CD4-positive, CD25-positive, alpha-beta regulatory T cell (primary cell): ENCODE measurements at regions not wholly inside any gene's neighbourhood (a gene's known extent, or its start where the extent isn't known, plus 50 kb on each side); places are given as distances from the start of the nearest gene placed in this dataset.
"Not testable (repeated sequence)": the region's sequence is repeated elsewhere in the genome, so short reads cannot be mapped to it uniquely, and the experiment has no call there.

ENCODE experiments used
- ATAC-seq, 2 donors: fragments of 150-1000 bp; cut with Tn5 transposase; one replicate each; pipeline ENCODE4 v1.10.0; 2021; ENCODE audit warnings: low read depth in 2 of 2, moderate number of reproducible peaks in 2 of 2, moderate library complexity in 1 of 2
- DNase-seq, 3 donors: peaks; one replicate each; pipeline versions ENCODE4 v3.0.0 to v3.0.0-alpha.2; 2012 to 2022; ENCODE audit warnings: mixed read lengths in 1 of 3
- H3K27ac ChIP-seq: one replicate; pipeline ENCODE4 v1.7.0; 2013; ENCODE audit warnings: mild to moderate bottlenecking, low read length; ENCODE audit not compliant: insufficient read depth, poor library complexity, severe bottlenecking
- H3K27me3 ChIP-seq: one replicate; pipeline ENCODE4 v1.7.0; 2013; ENCODE audit warnings: low read length; ENCODE audit not compliant: control insufficient read depth, insufficient read depth
- H3K36me3 ChIP-seq: one replicate; pipeline ENCODE4 v1.7.0; 2013; ENCODE audit warnings: mild to moderate bottlenecking, low read length, moderate library complexity; ENCODE audit not compliant: control insufficient read depth, insufficient read depth
- H3K4me1 ChIP-seq: 2 replicates; pipeline ENCODE4 v1.7.0; 2013; ENCODE audit warnings: mild to moderate bottlenecking, low read length; ENCODE audit not compliant: insufficient read depth, control insufficient read depth, poor library complexity, severe bottlenecking
- H3K4me3 ChIP-seq: one replicate; pipeline ENCODE4 v1.7.0; 2013; ENCODE audit warnings: low read depth, mild to moderate bottlenecking, low read length, moderate library complexity
- H3K9me3 ChIP-seq, 2 experiments: 1 replicate in 1 of 2; 2 replicates in 1 of 2; pipeline ENCODE4 v1.7.0; 2013; ENCODE audit warnings: low read length in 2 of 2, mild to moderate bottlenecking in 1 of 2, moderate library complexity in 1 of 2; ENCODE audit not compliant: control insufficient read depth in 2 of 2
- H3K27ac Mint-ChIP-seq, 3 donors: one replicate each; pipeline ENCODE4 v1.8.0; 2020 to 2022; ENCODE audit warnings: mild to moderate bottlenecking in 3 of 3, mixed read lengths in 3 of 3, moderate library complexity in 2 of 3
- H3K27me3 Mint-ChIP-seq: one replicate; pipeline ENCODE4 v1.8.0; 2022; ENCODE audit warnings: mild to moderate bottlenecking, mixed read lengths
- H3K36me3 Mint-ChIP-seq: one replicate; pipeline ENCODE4 v1.8.0; 2020; ENCODE audit warnings: mixed read lengths
- H3K4me1 Mint-ChIP-seq, 4 donors: one replicate each; pipeline ENCODE4 v1.8.0; 2020 to 2022; ENCODE audit warnings: mixed read lengths in 4 of 4, mild to moderate bottlenecking in 1 of 4
- H3K4me3 Mint-ChIP-seq, 4 donors: one replicate each; pipeline ENCODE4 v1.8.0; 2020 to 2022; ENCODE audit warnings: mild to moderate bottlenecking in 4 of 4, mixed read lengths in 4 of 4, moderate library complexity in 3 of 4
- H3K9me3 Mint-ChIP-seq, 7 donors: one replicate each; pipeline ENCODE4 v1.8.0; 2020 to 2022; ENCODE audit warnings: mixed read lengths in 7 of 7, mild to moderate bottlenecking in 3 of 7, moderate library complexity in 2 of 7

DNA sequence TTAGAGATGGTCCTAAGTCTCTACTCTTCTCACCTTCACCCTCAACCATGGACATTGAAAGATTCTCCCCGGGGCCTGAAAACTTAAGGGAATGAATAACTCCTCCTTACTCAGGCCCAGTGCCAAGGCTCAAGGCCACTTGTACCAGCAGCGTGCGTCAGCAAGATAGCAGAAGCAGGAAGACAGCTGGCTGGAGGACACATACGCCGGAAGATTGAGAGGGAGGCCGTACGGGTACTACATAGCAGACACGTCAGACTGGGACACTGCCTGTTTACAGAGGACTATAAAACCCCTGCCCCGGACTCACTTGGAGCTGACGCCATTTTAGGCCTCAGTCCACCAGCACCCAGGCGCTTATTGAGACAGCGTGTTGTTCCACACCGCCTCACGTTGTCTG, 75.8 kb upstream of the MED13 start:
- H3K9me3 Mint-ChIP-seq, result peaks cover 0 to 3% (median 2%) of the 10 kb centered on the region in 7 donors
- peak overlapping the region in 3 of 4 donors; percentile 1 to 69 (median 13) for H3K4me3 Mint-ChIP-seq
- DNase-seq (no peak), ATAC-seq (no peak)
- no peak overlapping the region for H3K27ac Mint-ChIP-seq
- peaks cover 22% of the 10 kb centered on the region for H3K27me3 Mint-ChIP-seq
- no peaks in the 10 kb centered on the region for H3K36me3 ChIP-seq
- peaks cover 8% of the 10 kb centered on the region for H3K4me1 ChIP-seq
- H3K27ac ChIP-seq, result no peak overlapping the region
- H3K27me3 ChIP-seq, result no peaks in the 10 kb centered on the region
- H3K36me3 Mint-ChIP-seq, result no peaks in the 10 kb centered on the region
- no peak overlapping the region for H3K4me3 ChIP-seq
- peaks cover 0 to 5% (median 2%) of the 10 kb centered on the region in 4 donors for H3K4me1 Mint-ChIP-seq
- no peaks in the 10 kb centered on the region for H3K9me3 ChIP-seq

DNA sequence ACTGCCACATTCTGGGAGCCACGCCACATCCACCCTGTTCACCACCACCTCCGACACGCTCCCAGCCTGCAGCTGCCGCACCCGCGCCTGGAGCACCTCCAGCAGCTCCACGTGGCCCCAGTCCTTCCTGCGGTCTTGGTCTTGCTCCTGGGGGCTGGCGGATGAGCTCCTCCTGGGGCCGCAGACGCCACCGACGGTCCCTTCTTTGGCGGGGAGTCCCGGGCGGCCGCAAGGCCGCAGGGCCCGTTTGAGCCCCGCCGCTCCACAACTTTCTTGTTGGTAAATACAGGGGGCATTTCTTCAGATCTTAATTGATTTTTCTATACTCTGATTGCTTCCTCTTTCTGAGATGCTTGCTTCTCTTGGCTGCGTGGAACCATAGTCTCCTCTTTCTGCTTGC, 75.3 kb upstream of the MED13 start:
- no peaks in the 10 kb centered on the region for H3K36me3 Mint-ChIP-seq
- no peaks in the 10 kb centered on the region for H3K36me3 ChIP-seq
- H3K27ac Mint-ChIP-seq, result no peak overlapping the region
- H3K4me3 ChIP-seq, result no peak overlapping the region
- DNase-seq, result no peak
- peaks cover 0 to 5% (median 2%) of the 10 kb centered on the region in 7 donors for H3K9me3 Mint-ChIP-seq
- H3K27ac ChIP-seq, result no peak overlapping the region
- H3K9me3 ChIP-seq, result no peaks in the 10 kb centered on the region
- peaks cover 0 to 5% (median 2%) of the 10 kb centered on the region in 4 donors for H3K4me1 Mint-ChIP-seq
- peaks cover 24% of the 10 kb centered on the region for H3K27me3 Mint-ChIP-seq
- no peaks in the 10 kb centered on the region for H3K27me3 ChIP-seq
- H3K4me3 Mint-ChIP-seq, result peak overlapping the region in 3 of 4 donors; percentile 1 to 69 (median 13)
- ATAC-seq, result no peak
- peaks cover 8% of the 10 kb centered on the region for H3K4me1 ChIP-seq

DNA sequence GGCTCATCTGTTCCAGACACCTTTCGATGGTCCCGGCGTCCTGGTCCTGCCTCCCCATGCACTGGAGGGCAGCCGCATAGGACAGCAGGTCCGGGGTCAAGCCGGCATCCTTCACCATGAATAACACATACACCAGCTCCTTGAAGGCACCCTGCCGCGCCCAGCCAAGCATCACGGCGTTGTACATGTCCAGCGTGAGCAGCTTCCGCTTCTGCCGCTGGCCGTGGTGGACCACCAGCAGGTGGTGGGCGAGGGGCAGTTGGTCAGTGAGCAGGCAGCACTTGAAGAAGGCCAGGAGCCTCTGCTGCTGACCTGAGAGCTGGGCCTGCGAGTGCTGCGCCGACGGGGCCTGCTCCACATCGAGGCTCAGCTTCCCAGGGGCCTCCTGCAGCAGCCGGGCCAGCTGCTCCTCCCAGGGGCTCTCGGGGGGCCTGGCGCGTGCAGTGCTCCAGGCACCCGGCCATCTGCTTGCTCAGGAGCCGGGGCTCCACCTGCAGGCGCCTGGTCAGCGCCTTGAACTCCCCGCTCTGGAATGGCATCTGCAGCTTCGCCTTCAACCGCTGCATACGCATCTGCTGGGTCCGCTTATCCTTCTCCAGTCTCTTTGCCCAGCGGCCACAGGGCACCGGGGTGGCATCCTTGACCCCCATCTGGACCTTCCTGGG, 74.7 kb upstream of the MED13 start:
- not testable (repeated sequence) for H3K4me1 Mint-ChIP-seq, ATAC-seq
- peak overlapping the region in 1 of 4 donors; percentile 73 for H3K4me3 Mint-ChIP-seq

DNA sequence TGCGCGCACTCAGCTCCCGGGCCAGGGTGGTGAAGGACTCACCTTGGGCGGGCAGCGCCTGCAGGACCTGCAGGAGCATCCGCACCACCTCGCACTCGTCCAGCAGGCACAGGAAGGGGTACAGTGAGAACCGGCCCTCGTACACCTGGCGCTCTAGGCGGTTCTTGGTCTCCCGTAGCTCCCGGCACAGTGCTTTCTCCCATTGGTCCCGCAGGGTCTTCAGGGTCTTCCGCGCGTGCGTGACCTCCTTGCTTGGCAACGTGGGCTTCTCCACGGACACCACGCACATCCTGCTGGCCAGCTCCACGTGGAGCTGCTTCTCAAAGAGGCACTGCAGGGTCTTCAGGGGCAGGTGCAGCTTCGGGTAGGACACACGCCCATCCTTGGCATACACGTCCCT, 74.1 kb upstream of the MED13 start:
- H3K4me3 Mint-ChIP-seq, result peak overlapping the region in 3 of 4 donors; percentile 33 to 78 (median 63)
- no peak for ATAC-seq

More for the DNA sequence above, 74.7 kb upstream of the MED13 start:
- H3K4me3 ChIP-seq, H3K36me3 Mint-ChIP-seq, DNase-seq, H3K36me3 ChIP-seq, H3K9me3 Mint-ChIP-seq, H3K4me1 ChIP-seq, H3K27ac Mint-ChIP-seq, H3K27me3 ChIP-seq, H3K27ac ChIP-seq, H3K9me3 ChIP-seq: not testable (repeated sequence)
- H3K27me3 Mint-ChIP-seq, result peaks cover 29% of the 10 kb centered on the region

DNA sequence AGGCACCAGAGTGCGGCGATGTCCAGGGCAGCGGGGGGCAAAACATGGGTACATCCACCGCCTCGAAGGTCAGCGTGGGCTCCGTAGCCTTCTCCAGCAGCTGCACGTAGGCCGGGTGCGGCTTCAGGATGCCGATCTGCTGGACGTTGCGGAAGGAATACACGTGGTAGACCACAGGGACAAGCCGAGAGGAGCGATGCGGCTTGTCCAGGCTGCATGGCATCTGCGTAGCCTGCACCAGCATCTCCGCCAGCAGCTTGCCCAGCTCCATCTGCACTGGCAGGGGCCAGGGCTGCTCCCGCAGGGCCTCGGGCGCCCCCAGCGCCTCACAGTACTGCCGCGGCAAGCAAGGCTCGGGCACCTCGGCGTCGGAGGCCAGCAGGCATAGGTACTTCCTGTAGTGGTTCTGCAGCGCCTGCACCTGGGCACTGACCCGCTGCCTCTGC, 73.6 kb upstream of the MED13 start:
- Mint-ChIP-seq H3K27me3 (peaks cover 37% of the 10 kb centered on the region), H3K4me3 (peak overlapping the region in 2 of 4 donors; percentile 33 to 78)
- H3K9me3 ChIP-seq, H3K36me3 Mint-ChIP-seq, H3K4me1 Mint-ChIP-seq, H3K27ac ChIP-seq, H3K9me3 Mint-ChIP-seq, H3K27ac Mint-ChIP-seq, H3K36me3 ChIP-seq, H3K4me3 ChIP-seq, H3K27me3 ChIP-seq, H3K4me1 ChIP-seq: not testable (repeated sequence)
- ATAC-seq (peak in 1 of 2 donors; percentile 56), DNase-seq (peak in 1 of 3 donors; percentile 43)

More for the DNA sequence above, 74.1 kb upstream of the MED13 start:
- Histone ChIP-seq H3K4me3 (no peak overlapping the region), H3K36me3 (no peaks in the 10 kb centered on the region), H3K27me3 (no peaks in the 10 kb centered on the region), H3K27ac (no peak overlapping the region), H3K4me1 (peaks cover 8% of the 10 kb centered on the region), H3K9me3 (no peaks in the 10 kb centered on the region)
- H3K36me3 Mint-ChIP-seq, result no peaks in the 10 kb centered on the region
- H3K27ac Mint-ChIP-seq, result no peak overlapping the region
- no peak for DNase-seq
- H3K27me3 Mint-ChIP-seq, result peaks cover 34% of the 10 kb centered on the region
- H3K9me3 Mint-ChIP-seq, result peaks cover 0 to 5% (median 2%) of the 10 kb centered on the region in 7 donors
- H3K4me1 Mint-ChIP-seq, result peaks cover 0 to 5% (median 2%) of the 10 kb centered on the region in 4 donors

DNA sequence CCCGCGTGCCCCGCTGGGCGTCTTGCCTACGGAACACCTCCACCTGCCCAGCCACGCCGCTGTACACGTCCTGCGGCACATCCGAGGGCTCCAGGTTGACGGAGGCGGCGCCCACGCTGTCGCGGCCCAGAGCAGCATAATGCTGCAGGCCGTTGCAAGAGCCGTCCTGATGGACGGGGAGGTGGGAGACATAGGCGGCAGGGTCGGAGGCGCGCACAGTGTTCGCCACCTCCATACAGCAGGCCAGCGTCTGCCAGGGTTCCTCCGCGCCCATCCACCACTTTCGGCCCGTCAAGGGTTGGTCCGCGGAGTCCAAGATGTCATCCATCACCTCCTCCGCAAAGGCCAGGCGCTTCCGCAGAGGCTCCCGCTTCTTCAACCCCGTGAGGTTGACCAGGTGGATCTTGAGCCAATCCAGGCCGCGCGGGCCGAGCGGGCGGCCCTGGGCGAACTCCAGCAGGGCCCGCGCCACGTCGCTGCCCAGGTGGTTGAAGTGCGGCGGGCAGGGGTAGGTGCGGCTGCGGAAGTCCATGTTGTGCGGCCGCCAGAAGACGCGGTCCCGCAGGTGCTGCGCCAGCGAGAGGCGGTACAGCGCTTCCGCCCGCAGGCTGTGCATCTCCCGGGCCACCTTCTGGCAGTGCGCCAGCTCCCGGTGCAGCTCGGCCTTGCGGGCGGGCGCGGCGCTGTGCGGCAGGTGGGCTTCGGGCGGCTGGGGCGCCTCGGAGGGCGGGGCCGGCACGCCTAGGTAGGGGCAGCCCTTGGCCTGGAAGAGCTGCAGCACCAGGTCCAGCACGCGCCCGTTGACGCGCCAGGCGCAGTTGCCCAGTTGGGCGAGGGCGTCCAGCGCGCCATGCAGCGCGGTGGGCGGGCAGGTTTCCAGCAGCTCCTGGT, 72.9 kb upstream of the MED13 start:
- not testable (repeated sequence) for ATAC-seq, H3K4me3 ChIP-seq, H3K36me3 Mint-ChIP-seq, H3K27me3 ChIP-seq, H3K27ac ChIP-seq, H3K4me1 ChIP-seq, H3K9me3 Mint-ChIP-seq, H3K36me3 ChIP-seq, H3K9me3 ChIP-seq, H3K27ac Mint-ChIP-seq, H3K4me1 Mint-ChIP-seq
- Mint-ChIP-seq H3K4me3 (peak overlapping the region in 2 of 4 donors; percentile 22 to 62), H3K27me3 (peaks cover 37% of the 10 kb centered on the region)
- peak in 1 of 3 donors; percentile 44 for DNase-seq

DNA sequence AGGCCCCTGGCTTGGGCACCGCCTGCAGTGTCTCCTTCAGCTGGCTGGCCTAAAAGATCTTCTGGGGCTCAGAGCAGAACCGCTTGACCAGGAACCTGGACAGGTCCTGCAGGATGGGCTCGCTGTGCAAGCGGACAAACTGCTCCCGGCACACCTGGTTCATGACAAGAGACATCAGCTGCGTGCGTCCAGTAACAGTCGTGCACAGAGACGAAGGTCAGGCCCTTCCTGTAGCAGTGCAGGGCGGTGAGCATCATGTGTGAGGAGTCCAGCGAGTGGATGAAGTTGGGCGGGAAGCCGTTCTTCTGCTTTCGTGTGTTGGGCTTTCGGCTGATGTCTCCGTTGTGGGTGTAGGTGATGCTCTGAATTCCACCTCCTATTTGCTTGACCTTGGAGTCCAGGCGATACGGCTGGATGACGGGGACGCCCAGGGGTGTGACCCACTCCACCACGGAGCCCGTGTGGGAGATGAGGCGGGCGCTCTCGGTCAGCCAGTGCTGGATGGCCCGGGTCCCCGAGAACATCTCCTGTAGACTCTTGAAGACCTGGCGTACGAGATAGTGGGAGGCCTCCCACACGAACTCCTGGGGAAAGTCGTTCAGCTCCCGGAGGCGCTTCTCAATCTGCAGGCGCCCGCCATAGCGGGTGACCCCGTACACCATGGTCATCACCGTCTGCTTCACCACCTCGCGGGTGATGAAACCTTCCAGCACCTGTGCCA, 72.1 kb upstream of the MED13 start:
- not testable (repeated sequence) for H3K9me3 Mint-ChIP-seq, DNase-seq, H3K27me3 ChIP-seq, H3K4me1 Mint-ChIP-seq, H3K36me3 Mint-ChIP-seq, H3K4me1 ChIP-seq, H3K9me3 ChIP-seq, H3K36me3 ChIP-seq, H3K27ac ChIP-seq, H3K4me3 ChIP-seq, ATAC-seq, H3K27ac Mint-ChIP-seq
- peak overlapping the region in 1 of 4 donors; percentile 62 for H3K4me3 Mint-ChIP-seq
- peaks cover 37% of the 10 kb centered on the region for H3K27me3 Mint-ChIP-seq
